Thyroid gland (tissue), 4 donors: ENCODE measurements at regions not wholly inside any gene's neighbourhood (a gene's known extent, or its start where the extent isn't known, plus 50 kb on each side); places are given as distances from the start of the nearest gene placed in this dataset.
A peak's percentile ranks its signal among the peaks of the same experiment; 100 is the strongest.

Source experiments
- DNase-seq, 2 donors: peaks; one replicate each; pipeline ENCODE4 v3.0.0-alpha.2; 2019
- H3K27ac ChIP-seq, 3 donors: fragments of 200-600 bp; sonication (generic); 1 replicate in 2 of 3; 2 replicates in 1 of 3; pipeline ENCODE4 v1.5.1; 2016 to 2019; ENCODE audit warnings: mild to moderate bottlenecking in 1 of 3, moderate library complexity in 1 of 3
- H3K27me3 ChIP-seq: fragments of 200-600 bp; sonication (generic); one replicate; pipeline ENCODE4 v1.5.1; 2019
- H3K36me3 ChIP-seq, 2 donors: fragments of 200-600 bp; sonication (generic); one replicate each; pipeline ENCODE4 v1.5.1; 2016 to 2019
- H3K4me1 ChIP-seq, 2 donors: fragments of 200-600 bp; sonication (generic); one replicate each; pipeline ENCODE4 v1.5.1; 2017 to 2019
- H3K4me3 ChIP-seq, 3 donors: fragments of 200-600 bp; sonication (generic); replicated peaks in 1 of 3; 1 replicate in 2 of 3; 2 replicates in 1 of 3; pipeline ENCODE4 v1.5.1; 2016; ENCODE audit warnings: mild to moderate bottlenecking in 1 of 3
- H3K9me3 ChIP-seq: fragments of 200-600 bp; sonication (generic); one replicate; pipeline ENCODE4 v1.5.1; 2017
- POLR2A ChIP-seq, 2 donors: fragments of 450-650 bp; IDR thresholded peaks; one replicate each; pipeline ENCODE4 v1.6.1; 2017; ENCODE audit warnings: antibody characterized with exemption in 2 of 2, mild to moderate bottlenecking in 2 of 2, moderate library complexity in 1 of 2
- WGBS, 2 donors: methylation state at CpG; one replicate each; pipeline ENCODE4 v1.1.5; 2017; 5-methylcytosine and 5-hydroxymethylcytosine counted together
- intact Hi-C: fragments of 100-400 bp; cut with DNase I; formaldehyde crosslinking; loops from one replicate; pipeline ENCODE4 v1.15.1; 2023
- TF ChIP-seq, protein P1 (sequence below), 6 experiments: fragments of 200-600 bp in 3 of 6; fragments of 450-650 bp in 3 of 6; sonication (generic) in 3 of 6; IDR thresholded peaks; one replicate each; pipeline ENCODE4 v1.5.1; 2016 to 2019; ENCODE audit warnings: antibody characterized with exemption in 6 of 6, mild to moderate bottlenecking in 2 of 6, inconsistent platforms in 1 of 6, moderate library complexity in 1 of 6

DNA sequence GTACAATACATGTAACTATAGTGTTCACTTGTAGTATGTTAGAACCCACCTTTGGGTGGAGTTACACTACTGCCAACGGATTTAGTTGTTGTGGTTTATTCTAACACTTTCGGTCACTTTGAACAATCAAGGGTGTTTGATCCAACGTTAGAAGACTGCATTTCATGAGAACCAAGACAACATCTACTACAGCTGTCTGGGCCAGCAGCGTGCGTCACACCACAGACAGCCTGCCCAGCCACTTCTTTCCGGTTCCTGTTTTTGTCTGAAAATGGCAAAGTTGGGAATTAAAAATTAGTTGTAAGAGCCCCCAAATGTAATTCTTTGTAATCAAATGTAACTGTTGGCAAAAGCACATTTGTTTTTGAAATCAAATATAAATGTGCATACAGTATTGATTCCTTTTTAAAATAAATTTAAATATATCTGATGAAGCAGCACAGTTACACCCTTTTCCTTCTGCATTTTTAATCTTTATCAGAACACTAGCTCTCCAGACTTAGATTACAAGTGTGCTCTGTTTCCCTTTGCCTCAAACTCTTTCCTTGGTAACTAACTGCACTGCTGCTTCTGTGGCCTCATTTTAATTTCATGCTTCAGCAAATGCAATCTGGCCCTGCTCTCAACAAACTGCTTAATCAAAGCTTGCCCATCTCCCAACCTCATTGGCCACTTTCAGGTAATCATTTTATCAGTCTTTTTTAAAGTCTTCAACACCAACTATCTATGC is 86.6 kb upstream of the DPH5 start:
- no peaks in the 10 kb centered on the region for H3K9me3 ChIP-seq
- TF ChIP-seq, protein P1, sequence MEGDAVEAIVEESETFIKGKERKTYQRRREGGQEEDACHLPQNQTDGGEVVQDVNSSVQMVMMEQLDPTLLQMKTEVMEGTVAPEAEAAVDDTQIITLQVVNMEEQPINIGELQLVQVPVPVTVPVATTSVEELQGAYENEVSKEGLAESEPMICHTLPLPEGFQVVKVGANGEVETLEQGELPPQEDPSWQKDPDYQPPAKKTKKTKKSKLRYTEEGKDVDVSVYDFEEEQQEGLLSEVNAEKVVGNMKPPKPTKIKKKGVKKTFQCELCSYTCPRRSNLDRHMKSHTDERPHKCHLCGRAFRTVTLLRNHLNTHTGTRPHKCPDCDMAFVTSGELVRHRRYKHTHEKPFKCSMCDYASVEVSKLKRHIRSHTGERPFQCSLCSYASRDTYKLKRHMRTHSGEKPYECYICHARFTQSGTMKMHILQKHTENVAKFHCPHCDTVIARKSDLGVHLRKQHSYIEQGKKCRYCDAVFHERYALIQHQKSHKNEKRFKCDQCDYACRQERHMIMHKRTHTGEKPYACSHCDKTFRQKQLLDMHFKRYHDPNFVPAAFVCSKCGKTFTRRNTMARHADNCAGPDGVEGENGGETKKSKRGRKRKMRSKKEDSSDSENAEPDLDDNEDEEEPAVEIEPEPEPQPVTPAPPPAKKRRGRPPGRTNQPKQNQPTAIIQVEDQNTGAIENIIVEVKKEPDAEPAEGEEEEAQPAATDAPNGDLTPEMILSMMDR (IDR thresholded peaks at IDR 0.05): no peak
- no peak for TF ChIP-seq POLR2A (IDR thresholded peaks at IDR 0.05)
- H3K4me3 ChIP-seq: no peak overlapping the region
- H3K36me3 ChIP-seq: no peaks in the 10 kb centered on the region
- H3K4me1 ChIP-seq: no peaks in the 10 kb centered on the region
- intact Hi-C loops: no loop called here
- peak; percentile 6 to 8 for DNase-seq
- 54 to 60% methylated on average over 6 of the region's 6 CpGs for WGBS, 2 donors
- H3K27ac ChIP-seq: no peak overlapping the region
- no peaks in the 10 kb centered on the region for H3K27me3 ChIP-seq

DNA sequence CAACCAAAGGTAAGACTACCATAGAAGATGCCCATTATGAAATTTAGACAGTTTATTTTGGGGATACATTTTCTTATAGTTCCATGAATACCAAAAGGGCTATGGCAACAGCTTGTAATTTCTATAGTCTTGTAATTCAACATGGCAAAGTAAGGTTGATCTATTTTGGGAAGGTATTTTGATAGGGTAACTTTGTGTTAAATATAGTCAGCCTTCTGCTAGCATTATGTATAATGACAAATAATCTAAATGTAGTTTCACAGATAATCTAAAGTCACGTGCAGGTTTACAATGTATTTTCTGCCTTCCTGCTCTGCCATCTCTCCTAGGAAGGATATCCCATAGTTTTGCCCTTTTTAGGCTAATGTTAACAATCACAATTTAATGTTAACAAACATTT is 85.9 kb upstream of the DPH5 start:
- no peak for DNase-seq
- H3K27me3 ChIP-seq: no peaks in the 10 kb centered on the region
- intact Hi-C loops: no loop called here
- H3K4me1 ChIP-seq: no peaks in the 10 kb centered on the region
- no peak overlapping the region for H3K27ac ChIP-seq
- no peak overlapping the region for H3K4me3 ChIP-seq
- whole genome bisulfite sequencing, 2 donors: 92 to 93% methylated on average over 1 of the region's 1 CpG
- no peaks in the 10 kb centered on the region for H3K36me3 ChIP-seq
- H3K9me3 ChIP-seq: no peaks in the 10 kb centered on the region
- TF ChIP-seq, protein P1 (IDR thresholded peaks at IDR 0.05): no peak
- TF ChIP-seq POLR2A (IDR thresholded peaks at IDR 0.05): no peak

DNA sequence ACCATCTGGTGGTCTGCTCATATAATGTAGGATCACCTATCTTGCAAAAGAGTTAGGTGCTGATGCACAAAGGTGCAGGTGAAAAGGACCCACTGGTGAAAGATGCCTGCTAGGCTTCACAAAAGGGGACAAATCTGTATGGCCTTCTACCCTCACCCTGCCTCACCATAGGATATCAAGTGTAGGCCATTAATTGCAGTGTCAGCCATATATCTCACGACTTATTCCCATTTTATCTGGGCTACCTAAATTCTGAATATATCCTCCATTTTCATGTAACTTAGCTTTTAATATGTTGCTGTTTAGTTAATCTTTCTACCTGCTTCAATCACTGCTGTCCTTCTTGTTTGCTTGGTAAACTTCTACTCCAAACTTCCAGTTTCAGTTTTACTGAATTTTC is 84.2 kb upstream of the DPH5 start:
- no peak overlapping the region for H3K27ac ChIP-seq
- no peak overlapping the region for H3K4me3 ChIP-seq
- H3K4me1 ChIP-seq: no peaks in the 10 kb centered on the region
- DNase-seq: no peak
- H3K27me3 ChIP-seq: no peaks in the 10 kb centered on the region
- WGBS, 2 donors: 87 to 98% methylated on average over 1 of the region's 1 CpG
- intact Hi-C loops: no loop called here
- TF ChIP-seq POLR2A (IDR thresholded peaks at IDR 0.05): no peak
- TF ChIP-seq, protein P1 (IDR thresholded peaks at IDR 0.05): no peak
- no peaks in the 10 kb centered on the region for H3K9me3 ChIP-seq
- no peaks in the 10 kb centered on the region for H3K36me3 ChIP-seq

DNA sequence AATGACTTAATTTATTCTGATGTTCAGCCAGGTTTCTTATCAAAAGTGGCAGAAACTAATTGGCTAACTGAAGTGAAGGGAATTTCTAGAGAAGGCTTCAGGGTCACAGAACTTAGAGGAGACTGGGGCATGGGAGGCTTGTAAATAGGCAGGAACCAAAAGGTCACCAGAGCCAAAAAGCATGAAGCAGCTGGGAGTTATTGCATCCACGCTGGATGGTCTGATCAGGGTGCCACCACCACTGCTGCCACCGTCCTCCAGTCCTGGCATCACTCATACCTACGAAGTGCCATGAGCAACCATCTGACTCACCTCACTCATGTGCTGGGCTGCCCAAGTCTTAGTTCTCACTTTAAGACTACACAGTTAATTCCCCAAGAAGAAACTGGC is 82.5 kb upstream of the DPH5 start:
- no peaks in the 10 kb centered on the region for H3K4me1 ChIP-seq
- no peaks in the 10 kb centered on the region for H3K36me3 ChIP-seq
- no peaks in the 10 kb centered on the region for H3K27me3 ChIP-seq
- H3K4me3 ChIP-seq: no peak overlapping the region
- H3K27ac ChIP-seq: no peak overlapping the region
- TF ChIP-seq, protein P1 (IDR thresholded peaks at IDR 0.05): no peak
- no peak for TF ChIP-seq POLR2A (IDR thresholded peaks at IDR 0.05)
- H3K9me3 ChIP-seq: no peaks in the 10 kb centered on the region
- no peak for DNase-seq
- 90 to 92% methylated on average over 3 of the region's 3 CpGs for WGBS, 2 donors
- intact Hi-C loops: no loop called here

DNA sequence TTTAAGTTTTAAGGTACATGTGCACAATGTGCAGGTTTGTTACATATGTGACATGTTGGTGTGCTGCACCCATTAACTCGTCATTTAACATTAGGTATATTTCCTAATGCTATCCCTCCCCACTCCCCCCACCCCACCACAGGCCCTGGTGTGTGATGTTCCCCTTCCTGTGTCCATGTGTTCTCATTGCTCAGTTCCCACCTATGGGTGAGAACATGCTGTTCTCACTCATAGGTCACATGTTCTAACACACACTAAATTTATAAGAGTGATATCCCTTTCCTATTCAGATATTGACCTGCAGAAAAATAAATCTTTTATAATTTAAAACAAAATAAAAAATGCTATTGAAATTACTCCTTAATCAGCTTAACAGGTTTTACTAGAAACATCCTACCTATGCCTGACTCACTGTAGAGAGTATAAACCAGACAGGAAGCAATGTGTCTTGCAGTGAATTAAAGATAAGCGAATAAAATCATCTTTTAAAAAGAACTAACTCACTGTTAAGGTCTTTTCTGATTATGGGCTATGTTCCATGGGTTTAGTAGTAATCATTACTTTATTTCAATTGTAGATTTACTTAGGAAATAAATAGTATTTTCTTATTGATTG is 82.0 kb upstream of the DPH5 start:
- H3K27me3 ChIP-seq: no peaks in the 10 kb centered on the region
- no peak overlapping the region for H3K4me3 ChIP-seq
- TF ChIP-seq POLR2A (IDR thresholded peaks at IDR 0.05): no peak
- TF ChIP-seq, protein P1 (IDR thresholded peaks at IDR 0.05): no peak
- intact Hi-C loops: no loop called here
- H3K4me1 ChIP-seq: no peaks in the 10 kb centered on the region
- no peak overlapping the region for H3K27ac ChIP-seq
- WGBS, 2 donors: 90 to 95% methylated on average over 2 of the region's 2 CpGs
- H3K9me3 ChIP-seq: no peaks in the 10 kb centered on the region
- no peaks in the 10 kb centered on the region for H3K36me3 ChIP-seq
- no peak for DNase-seq
